ENCODE measurements at regions not wholly inside any gene's neighbourhood (a gene's known extent, or its start where the extent isn't known, plus 50 kb on each side); places are given as distances from the start of the nearest gene placed in this dataset.

DNA sequence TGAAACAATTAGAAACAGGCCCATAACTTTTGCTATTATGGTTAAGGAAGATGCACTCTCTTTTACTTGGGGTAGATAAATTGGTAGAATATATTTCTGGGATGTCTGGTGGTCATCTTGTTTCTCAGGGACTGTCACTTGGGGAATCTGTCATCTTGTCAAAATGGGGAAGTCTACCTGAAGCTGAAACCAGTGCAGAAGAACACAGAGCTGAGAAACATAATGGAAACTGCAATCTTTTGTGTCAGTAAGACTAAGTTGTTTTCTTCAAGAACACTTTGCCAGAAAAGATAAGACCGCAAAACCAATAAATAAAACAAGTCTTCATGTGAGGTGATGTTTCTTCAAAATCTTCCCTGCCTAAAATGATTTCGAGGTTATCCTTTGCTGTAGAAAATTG lies 92.0 kb downstream of the NAA11 start:
- no peaks in the 10 kb centered on the region for H3K36me3 ChIP-seq
- TF ChIP-seq, protein P1, sequence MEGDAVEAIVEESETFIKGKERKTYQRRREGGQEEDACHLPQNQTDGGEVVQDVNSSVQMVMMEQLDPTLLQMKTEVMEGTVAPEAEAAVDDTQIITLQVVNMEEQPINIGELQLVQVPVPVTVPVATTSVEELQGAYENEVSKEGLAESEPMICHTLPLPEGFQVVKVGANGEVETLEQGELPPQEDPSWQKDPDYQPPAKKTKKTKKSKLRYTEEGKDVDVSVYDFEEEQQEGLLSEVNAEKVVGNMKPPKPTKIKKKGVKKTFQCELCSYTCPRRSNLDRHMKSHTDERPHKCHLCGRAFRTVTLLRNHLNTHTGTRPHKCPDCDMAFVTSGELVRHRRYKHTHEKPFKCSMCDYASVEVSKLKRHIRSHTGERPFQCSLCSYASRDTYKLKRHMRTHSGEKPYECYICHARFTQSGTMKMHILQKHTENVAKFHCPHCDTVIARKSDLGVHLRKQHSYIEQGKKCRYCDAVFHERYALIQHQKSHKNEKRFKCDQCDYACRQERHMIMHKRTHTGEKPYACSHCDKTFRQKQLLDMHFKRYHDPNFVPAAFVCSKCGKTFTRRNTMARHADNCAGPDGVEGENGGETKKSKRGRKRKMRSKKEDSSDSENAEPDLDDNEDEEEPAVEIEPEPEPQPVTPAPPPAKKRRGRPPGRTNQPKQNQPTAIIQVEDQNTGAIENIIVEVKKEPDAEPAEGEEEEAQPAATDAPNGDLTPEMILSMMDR (IDR thresholded peaks at IDR 0.05), result no peak
- intact Hi-C loops (cut with DNase I), result no loop called here

GRCh38 chr4:79232540-79232939 lies 93.3 kb downstream of the NAA11 start:
- Histone ChIP-seq H3K9me3 (no peaks in the 10 kb centered on the region), H3K27me3 (no peaks in the 10 kb centered on the region), H3K4me1 (no peaks in the 10 kb centered on the region), H3K4me3 (no peak overlapping the region), H3K27ac (no peak overlapping the region), H3K36me3 (no peaks in the 10 kb centered on the region)
- intact Hi-C loops (cut with DNase I), result no loop called here
- DNase-seq (ENCODE audit: low spot score in 2 of 2), result no peak
- TF ChIP-seq, protein P1 (IDR thresholded peaks at IDR 0.05), result no peak

More for the DNA sequence above, 92.0 kb downstream of the NAA11 start:
- Histone ChIP-seq H3K27ac (no peak overlapping the region), H3K4me3 (no peak overlapping the region), H3K27me3 (no peaks in the 10 kb centered on the region), H3K4me1 (no peaks in the 10 kb centered on the region), H3K9me3 (no peaks in the 10 kb centered on the region)
- DNase-seq (ENCODE audit: low spot score in 2 of 2), result no peak

DNA sequence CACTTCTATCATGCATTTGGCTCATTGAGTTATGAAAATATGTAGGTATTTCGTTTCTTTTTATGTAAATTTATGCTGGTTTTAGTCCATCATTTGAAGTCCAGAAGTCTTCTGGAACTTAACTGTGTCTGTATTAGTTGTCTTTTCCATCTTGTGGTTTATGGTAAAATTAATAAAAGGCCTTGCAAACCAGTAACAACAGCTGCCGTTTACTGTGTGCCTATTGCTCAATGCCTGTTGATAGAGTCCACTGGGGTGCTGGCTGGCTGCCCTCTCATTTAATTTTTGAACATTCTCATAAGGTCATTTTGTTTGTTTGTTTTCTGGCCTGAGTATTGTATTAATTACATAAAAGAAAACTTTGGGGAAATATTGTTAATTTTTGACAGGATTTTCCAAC lies 98.0 kb downstream of the NAA11 start:
- no peaks in the 10 kb centered on the region for H3K4me1 ChIP-seq
- no peak overlapping the region for H3K27ac ChIP-seq
- H3K4me3 ChIP-seq, result no peak overlapping the region
- H3K36me3 ChIP-seq, result no peaks in the 10 kb centered on the region
- intact Hi-C loops (cut with DNase I), result no loop called here
- no peaks in the 10 kb centered on the region for H3K27me3 ChIP-seq
- TF ChIP-seq, protein P1 (IDR thresholded peaks at IDR 0.05), result no peak
- no peaks in the 10 kb centered on the region for H3K9me3 ChIP-seq
- DNase-seq (ENCODE audit: low spot score in 2 of 2), result no peak

DNA sequence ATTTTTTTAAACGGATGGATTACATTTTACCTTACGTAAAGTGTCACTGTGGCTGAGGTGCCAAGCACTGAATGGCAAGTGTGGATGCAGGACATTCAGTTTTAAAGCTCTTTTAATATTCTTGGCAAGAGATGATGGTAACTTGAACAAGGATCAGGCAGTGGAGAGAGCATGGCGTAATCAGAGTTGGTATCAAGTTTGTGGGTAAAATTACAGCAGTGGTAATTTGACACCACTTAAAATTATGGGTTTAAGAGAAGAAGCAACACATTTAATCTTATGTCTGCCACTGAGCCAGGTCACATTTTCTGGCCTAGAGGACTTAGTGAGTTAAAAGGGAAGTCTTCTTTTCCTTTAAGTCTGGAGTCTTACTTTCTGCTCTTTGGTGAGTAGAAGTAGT lies 100.5 kb downstream of the NAA11 start:
- Histone ChIP-seq H3K36me3 (no peaks in the 10 kb centered on the region), H3K9me3 (no peaks in the 10 kb centered on the region), H3K27ac (no peak overlapping the region), H3K27me3 (no peaks in the 10 kb centered on the region), H3K4me1 (no peaks in the 10 kb centered on the region), H3K4me3 (no peak overlapping the region)
- intact Hi-C loops (cut with DNase I), result no loop called here
- DNase-seq (ENCODE audit: low spot score in 2 of 2), result no peak
- TF ChIP-seq, protein P1 (IDR thresholded peaks at IDR 0.05), result no peak

DNA sequence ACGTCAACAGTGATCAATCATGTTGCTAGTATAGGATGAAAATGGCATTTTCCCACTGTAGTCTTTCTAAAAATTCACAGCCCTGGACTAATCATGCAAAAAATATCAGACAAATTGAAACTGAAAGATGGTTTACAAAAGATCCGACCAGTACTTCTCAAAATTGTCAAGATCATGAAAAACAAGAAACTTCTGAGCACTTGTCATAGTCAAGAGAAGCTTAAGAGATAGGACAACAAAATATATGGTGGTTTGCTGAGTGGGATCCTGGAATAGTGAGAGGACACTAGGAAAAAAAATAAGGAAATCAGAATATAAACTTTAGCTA lies 101.1 kb downstream of the NAA11 start:
- H3K4me1 ChIP-seq, result no peaks in the 10 kb centered on the region
- intact Hi-C loops (cut with DNase I), result no loop called here
- H3K4me3 ChIP-seq, result no peak overlapping the region
- TF ChIP-seq, protein P1 (IDR thresholded peaks at IDR 0.05), result no peak
- H3K36me3 ChIP-seq, result no peaks in the 10 kb centered on the region
- no peak for DNase-seq (ENCODE audit: low spot score in 2 of 2)
- no peaks in the 10 kb centered on the region for H3K9me3 ChIP-seq
- no peaks in the 10 kb centered on the region for H3K27me3 ChIP-seq
- no peak overlapping the region for H3K27ac ChIP-seq

DNA sequence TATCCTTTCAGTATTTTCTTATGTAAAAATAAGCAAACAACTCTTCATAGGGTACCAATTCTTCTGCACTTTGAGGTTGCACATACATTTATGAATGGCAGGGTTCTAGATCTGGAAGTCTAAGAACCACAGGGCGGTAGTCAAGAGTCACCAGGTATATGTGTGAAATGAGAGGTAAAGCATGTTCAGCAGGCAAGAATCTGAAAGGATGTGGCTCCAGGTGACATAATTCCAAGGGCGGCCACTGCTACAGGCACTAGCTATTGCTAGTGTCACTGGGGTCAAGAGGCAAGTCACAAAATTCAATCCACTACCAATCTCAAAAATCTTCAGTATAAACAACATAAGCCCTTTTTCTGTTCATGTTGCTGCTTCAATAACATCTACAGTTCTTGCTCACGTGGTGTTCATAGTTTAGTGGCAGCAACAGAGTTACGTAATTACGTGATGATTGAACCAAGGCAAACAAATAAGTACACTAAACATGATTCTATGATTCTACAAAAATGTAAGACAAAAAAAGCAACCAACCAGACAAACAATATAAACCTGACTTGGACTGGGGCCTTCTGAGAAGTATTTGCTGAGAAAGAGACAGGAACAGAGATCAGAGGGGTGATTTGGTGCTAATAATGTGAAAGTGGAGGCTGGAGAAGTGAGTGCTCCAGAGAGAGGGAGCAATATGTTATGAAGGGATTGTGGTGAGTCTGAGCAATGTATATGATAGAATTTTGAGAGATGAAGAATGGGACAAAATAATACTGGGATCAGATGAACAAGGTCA lies 101.7 kb downstream of the NAA11 start:
- TF ChIP-seq, protein P1 (IDR thresholded peaks at IDR 0.05), result no peak
- H3K4me3 ChIP-seq, result no peak overlapping the region
- intact Hi-C loops (cut with DNase I), result no loop called here

More for the DNA sequence above, 101.7 kb downstream of the NAA11 start:
- H3K9me3 ChIP-seq, result no peaks in the 10 kb centered on the region
- no peaks in the 10 kb centered on the region for H3K4me1 ChIP-seq
- DNase-seq (ENCODE audit: low spot score in 2 of 2), result no peak
- H3K27me3 ChIP-seq, result no peaks in the 10 kb centered on the region
- H3K36me3 ChIP-seq, result no peaks in the 10 kb centered on the region
- no peak overlapping the region for H3K27ac ChIP-seq

All from ascending aorta (tissue), 2 donors.